ENCODE measurements at regions not wholly inside any gene's neighbourhood (a gene's known extent, or its start where the extent isn't known, plus 50 kb on each side); places are given as distances from the start of the nearest gene placed in this dataset.

GRCh38 chr17:63191610-63192009, 225.6 kb downstream of the TANC2 start:
- Histone ChIP-seq H3K27ac (ENCODE audit: low read depth) (no peak overlapping the region), H3K9me2 (ENCODE audit: insufficient read depth) (no peaks in the 10 kb centered on the region), H3K4me3 (no peak overlapping the region), H3K4me1 (ENCODE audit: insufficient read depth) (no peaks in the 10 kb centered on the region), H3K27me3 (ENCODE audit: insufficient read depth) (no peaks in the 10 kb centered on the region), H3K36me3 (ENCODE audit: insufficient read depth) (no peaks in the 10 kb centered on the region), H2AFZ (no peak overlapping the region), H4K20me1 (replicated peaks; ENCODE audit: insufficient read depth) (no peaks in the 10 kb centered on the region), H3K4me2 (no peak overlapping the region), H3F3A (replicated peaks; ENCODE audit: low read depth) (no peaks in the 10 kb centered on the region), H3K79me2 (replicated peaks; ENCODE audit: insufficient read depth) (no peaks in the 10 kb centered on the region)
- TF ChIP-seq STAT1 (IDR thresholded peaks at IDR 0.05; ENCODE audit: unreplicated experiment) (no peak), REST (IDR thresholded peaks at IDR 0.05; ENCODE audit: unreplicated experiment) (no peak), ZNF114 (CRISPR knock-in tag; IDR thresholded peaks at IDR 0.05) (no peak), ETS1 (IDR thresholded peaks at IDR 0.05) (no peak), POLR2AphosphoS5 (IDR thresholded peaks at IDR 0.05; ENCODE audit: low read depth) (no peak), ZNF462 (CRISPR knock-in tag; IDR thresholded peaks at IDR 0.05) (no peak), EZH2phosphoT487 (IDR thresholded peaks at IDR 0.05; ENCODE audit: unreplicated experiment) (no peak), EZH2 (IDR thresholded peaks at IDR 0.05; ENCODE audit: low read depth, unreplicated experiment) (no peak), CREB1 (CRISPR knock-in tag; IDR thresholded peaks at IDR 0.05; ENCODE audit: low read depth) (no peak), NANOG (IDR thresholded peaks at IDR 0.05; ENCODE audit: borderline replicate concordance) (no peak), ZNF331 (CRISPR knock-in tag; IDR thresholded peaks at IDR 0.05; ENCODE audit: low read depth) (no peak), CTCF (conservative IDR thresholded peaks at IDR 0.05; ENCODE audit: low read depth in 2 of 2) (no peak), JUNB (IDR thresholded peaks at IDR 0.05; ENCODE audit: unreplicated experiment) (no peak)
- ATAC-seq (no peak), DNase-seq (ENCODE audit: low spot score) (no peak)
- Mint-ChIP-seq H3K4me1 (no peaks in the 10 kb centered on the region), H3K27ac (no peak overlapping the region), H3K36me3 (ENCODE audit: low read depth) (no peaks in the 10 kb centered on the region), H3K27me3 (ENCODE audit: insufficient read depth, low read depth, poor library complexity) (peaks cover 2% of the 10 kb centered on the region), H3K4me3 (no peak overlapping the region), H3K9me3 (no peaks in the 10 kb centered on the region)
